LHCN-M2 (cell line): ENCODE measurements at regions not wholly inside any gene's neighbourhood (a gene's known extent, or its start where the extent isn't known, plus 50 kb on each side); places are given as distances from the start of the nearest gene placed in this dataset.

Experiments
- DNase-seq: peaks from one replicate; pipeline ENCODE4 v3.0.0-alpha.2; 2012; ENCODE audit warnings: low read depth

- no peak for DNase-seq
Observed at GRCh38 chr1:81577004-81577697, 223.6 kb upstream of the ADGRL2 start.

GRCh38 chr1:81574408-81574807 lies 226.3 kb upstream of the ADGRL2 start:
- no peak for DNase-seq

GRCh38 chr1:81573458-81573857 lies 227.3 kb upstream of the ADGRL2 start:
- no peak for DNase-seq

GRCh38 chr1:81571946-81572345 lies 228.8 kb upstream of the ADGRL2 start:
- no peak for DNase-seq

GRCh38 chr1:81569761-81570160 lies 231.0 kb upstream of the ADGRL2 start:
- no peak for DNase-seq

GRCh38 chr1:81563632-81564031 lies 237.1 kb upstream of the ADGRL2 start:
- DNase-seq = no peak

GRCh38 chr1:81562934-81563333 lies 237.8 kb upstream of the ADGRL2 start:
- no peak for DNase-seq

GRCh38 chr1:81560629-81561028 lies 240.1 kb upstream of the ADGRL2 start:
- DNase-seq = no peak

GRCh38 chr1:81559662-81560350 lies 240.9 kb upstream of the ADGRL2 start:
- DNase-seq = no peak

- no peak for DNase-seq
Observed at GRCh38 chr1:81558291-81559076, 242.2 kb upstream of the ADGRL2 start.

GRCh38 chr1:81556968-81557367 lies 243.8 kb upstream of the ADGRL2 start:
- no peak for DNase-seq

- no peak for DNase-seq
Observed at GRCh38 chr1:81554534-81554933, 246.2 kb upstream of the ADGRL2 start.

GRCh38 chr1:81554108-81554507 lies 246.6 kb upstream of the ADGRL2 start:
- DNase-seq = no peak

- no peak for DNase-seq
Observed at GRCh38 chr1:81553503-81553902, 247.2 kb upstream of the ADGRL2 start.

GRCh38 chr1:81551946-81552345 lies 248.8 kb upstream of the ADGRL2 start:
- no peak for DNase-seq

- no peak for DNase-seq
Observed at GRCh38 chr1:81550753-81551152, 250.0 kb upstream of the ADGRL2 start.

GRCh38 chr1:81549588-81550127 lies 251.1 kb upstream of the ADGRL2 start:
- DNase-seq = peak; percentile 12

- DNase-seq = no peak
Observed at GRCh38 chr1:81548918-81549587, 251.7 kb upstream of the ADGRL2 start.

- no peak for DNase-seq
Observed at GRCh38 chr1:81547912-81548303, 252.8 kb upstream of the ADGRL2 start.

- DNase-seq = no peak
Observed at GRCh38 chr1:81547261-81547911, 253.3 kb upstream of the ADGRL2 start.

GRCh38 chr1:81545734-81546133 lies 255.0 kb upstream of the ADGRL2 start:
- DNase-seq = no peak
